WI38 (cell line): ENCODE measurements at regions not wholly inside any gene's neighbourhood (a gene's known extent, or its start where the extent isn't known, plus 50 kb on each side); places are given as distances from the start of the nearest gene placed in this dataset.

Experiments
- H3K4me3 ChIP-seq: 2 replicates; pipeline ENCODE4 v1.5.1; 2011; ENCODE audit warnings: low read depth, mild to moderate bottlenecking, control low read depth, low read length
- CTCF ChIP-seq: IDR thresholded peaks from 2 replicates; pipeline ENCODE4 v1.5.1; 2012; ENCODE audit warnings: low read depth, mild to moderate bottlenecking, control low read depth, low read length

DNA sequence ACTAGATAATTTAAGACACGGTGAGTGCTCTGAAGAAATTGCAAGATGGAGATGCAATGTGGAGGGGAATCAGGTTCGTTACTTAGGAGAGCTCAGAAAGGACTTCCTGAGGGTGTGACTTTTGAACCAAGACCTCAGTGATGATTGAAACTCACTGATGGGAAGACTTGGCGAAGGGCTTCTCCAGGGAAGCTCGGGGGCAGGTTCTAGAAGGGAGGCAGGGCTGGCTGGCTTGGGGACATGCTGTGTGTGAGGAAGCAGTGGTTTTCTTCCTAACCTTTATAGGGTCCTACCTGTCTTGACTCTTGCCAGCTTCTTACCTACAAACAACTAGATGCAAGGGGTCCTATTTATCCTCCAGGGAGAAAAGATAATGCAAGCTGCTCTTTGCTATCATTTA is 637.9 kb downstream of the ACTR3B start:
- TF ChIP-seq CTCF = no peak
- no peak overlapping the region for H3K4me3 ChIP-seq

DNA sequence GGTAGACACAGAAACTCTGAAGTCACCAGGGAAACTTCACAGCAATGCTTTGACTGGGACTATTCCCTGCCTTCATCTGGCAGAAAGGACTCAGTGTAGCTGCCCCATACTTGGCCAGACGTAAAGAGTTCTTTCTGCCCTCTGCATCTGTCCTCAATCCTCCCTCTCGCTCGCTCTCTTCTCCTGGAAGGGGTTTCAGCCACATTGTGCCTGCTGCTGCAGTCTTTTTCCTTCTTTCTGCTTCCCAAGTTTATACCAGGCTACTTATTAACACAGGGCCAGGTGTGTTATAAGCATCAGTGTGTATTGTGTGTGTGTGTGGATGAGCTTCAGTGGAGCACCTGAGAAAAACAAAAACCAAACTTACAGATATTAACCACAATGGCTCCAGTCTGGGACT is 638.4 kb downstream of the ACTR3B start:
- no peak for TF ChIP-seq CTCF
- H3K4me3 ChIP-seq = no peak overlapping the region

- H3K4me3 ChIP-seq = no peak overlapping the region
- TF ChIP-seq CTCF = no peak
These were observed 638.8 kb downstream of the ACTR3B start for GRCh38 chr7:153398370-153398769.

- H3K4me3 ChIP-seq = no peak overlapping the region
- no peak for TF ChIP-seq CTCF
These were observed 639.4 kb downstream of the ACTR3B start for GRCh38 chr7:153398789-153399553.

GRCh38 chr7:153399554-153399940 is 640.0 kb downstream of the ACTR3B start:
- H3K4me3 ChIP-seq = no peak overlapping the region
- TF ChIP-seq CTCF = no peak

GRCh38 chr7:153400735-153401593 is 641.4 kb downstream of the ACTR3B start:
- TF ChIP-seq CTCF = no peak
- H3K4me3 ChIP-seq = no peak overlapping the region
